BJ (cell line): ENCODE measurements at regions not wholly inside any gene's neighbourhood (a gene's known extent, or its start where the extent isn't known, plus 50 kb on each side); places are given as distances from the start of the nearest gene placed in this dataset.
"Not testable (repeated sequence)": the region's sequence is repeated elsewhere in the genome, so short reads cannot be mapped to it uniquely, and the experiment has no call there.

Experiments
- CTCF ChIA-PET: fragments of 350-600 bp; formaldehyde crosslinking; extraction: SDS; loops from one replicate; lab custom pipeline; 2021; ENCODE audit warnings: antibody characterized with exemption, inconsistent platforms; lab: Yijun Ruan, JAX
- POLR2A ChIA-PET: fragments of 300-600 bp; sonication (Branson Sonifier 250); formaldehyde crosslinking; extraction: SDS; loops from one replicate; lab custom pipeline; 2021; ENCODE audit warnings: antibody characterized with exemption; lab: Charles Lee
- DNase-seq: peaks from one replicate; pipeline ENCODE4 v3.0.0-alpha.2; 2011; ENCODE audit warnings: low read depth
- H3K27me3 ChIP-seq: 2 replicates; pipeline ENCODE4 v1.6.0; 2011; ENCODE audit warnings: low read length; ENCODE audit not compliant: control insufficient read depth, insufficient read depth
- H3K36me3 ChIP-seq: 2 replicates; pipeline ENCODE4 v1.5.1; 2011; ENCODE audit warnings: low read length; ENCODE audit not compliant: control insufficient read depth, insufficient read depth
- H3K4me3 ChIP-seq: 2 replicates; pipeline ENCODE4 v1.5.1; 2011; ENCODE audit warnings: low read depth, mild to moderate bottlenecking, control low read depth, low read length
- CTCF ChIP-seq: IDR thresholded peaks from 2 replicates; pipeline ENCODE4 v1.5.1; 2011; ENCODE audit warnings: low read depth, mild to moderate bottlenecking, control low read depth, inconsistent platforms, low read length, moderate library complexity; ENCODE audit not compliant: insufficient read depth

GRCh38 chr5:106020894-106021293 lies 1649.8 kb downstream of the EFNA5 start:
- ChIA-PET CTCF (no interaction called here), POLR2A (no interaction called here)
- no peak for TF ChIP-seq CTCF
- Histone ChIP-seq H3K27me3 (no peaks in the 10 kb centered on the region), H3K36me3 (no peaks in the 10 kb centered on the region), H3K4me3 (no peak overlapping the region)
- no peak for DNase-seq

- H3K27me3 ChIP-seq = no peaks in the 10 kb centered on the region
- H3K36me3 ChIP-seq = no peaks in the 10 kb centered on the region
- ChIA-PET POLR2A (no interaction called here), CTCF (interaction anchor here (1.6 kb wide), 1 partner anchor 11 kb away, joined by 3 read pairs; no protein-coding TSS in a partner anchor)
- no peak overlapping the region for H3K4me3 ChIP-seq
- no peak for TF ChIP-seq CTCF
- DNase-seq = no peak
Observed at GRCh38 chr5:106019261-106019660, 1651.5 kb downstream of the EFNA5 start.

GRCh38 chr5:106017243-106017857 lies 1653.4 kb downstream of the EFNA5 start:
- no peak for DNase-seq
- TF ChIP-seq CTCF = no peak
- H3K4me3 ChIP-seq = no peak overlapping the region
- no peaks in the 10 kb centered on the region for H3K27me3 ChIP-seq
- ChIA-PET CTCF (no interaction called here), POLR2A (no interaction called here)
- H3K36me3 ChIP-seq = no peaks in the 10 kb centered on the region

- DNase-seq = no peak
- CTCF ChIA-PET = interaction anchor here (0.5 kb wide), 1 partner anchor 78 kb away, joined by 3 read pairs; no protein-coding TSS in a partner anchor
- TF ChIP-seq CTCF = no peak
- no peak overlapping the region for H3K4me3 ChIP-seq
- POLR2A ChIA-PET = no interaction called here
- no peaks in the 10 kb centered on the region for H3K27me3 ChIP-seq
- no peaks in the 10 kb centered on the region for H3K36me3 ChIP-seq
Observed at GRCh38 chr5:106014262-106014661, 1656.5 kb downstream of the EFNA5 start.

- DNase-seq = no peak
- Histone ChIP-seq H3K27me3 (no peaks in the 10 kb centered on the region), H3K4me3 (no peak overlapping the region), H3K36me3 (no peaks in the 10 kb centered on the region)
- no peak for TF ChIP-seq CTCF
- CTCF ChIA-PET = no interaction called here
- POLR2A ChIA-PET = no interaction called here
Observed at GRCh38 chr5:106006242-106006641, 1664.5 kb downstream of the EFNA5 start.

- H3K27me3 ChIP-seq, CTCF ChIA-PET, H3K4me3 ChIP-seq, DNase-seq, POLR2A ChIA-PET, H3K36me3 ChIP-seq: not testable (repeated sequence)
Observed at GRCh38 chr5:105998991-105999390, 1671.7 kb downstream of the EFNA5 start.
